NCI-H2171 (cell line): ENCODE measurements at regions not wholly inside any gene's neighbourhood (a gene's known extent, or its start where the extent isn't known, plus 50 kb on each side); places are given as distances from the start of the nearest gene placed in this dataset.

ENCODE experiments used
- DNase-seq: peaks from one replicate; lab custom pipeline; 2025; lab: John Stamatoyannopoulos, UW

DNA sequence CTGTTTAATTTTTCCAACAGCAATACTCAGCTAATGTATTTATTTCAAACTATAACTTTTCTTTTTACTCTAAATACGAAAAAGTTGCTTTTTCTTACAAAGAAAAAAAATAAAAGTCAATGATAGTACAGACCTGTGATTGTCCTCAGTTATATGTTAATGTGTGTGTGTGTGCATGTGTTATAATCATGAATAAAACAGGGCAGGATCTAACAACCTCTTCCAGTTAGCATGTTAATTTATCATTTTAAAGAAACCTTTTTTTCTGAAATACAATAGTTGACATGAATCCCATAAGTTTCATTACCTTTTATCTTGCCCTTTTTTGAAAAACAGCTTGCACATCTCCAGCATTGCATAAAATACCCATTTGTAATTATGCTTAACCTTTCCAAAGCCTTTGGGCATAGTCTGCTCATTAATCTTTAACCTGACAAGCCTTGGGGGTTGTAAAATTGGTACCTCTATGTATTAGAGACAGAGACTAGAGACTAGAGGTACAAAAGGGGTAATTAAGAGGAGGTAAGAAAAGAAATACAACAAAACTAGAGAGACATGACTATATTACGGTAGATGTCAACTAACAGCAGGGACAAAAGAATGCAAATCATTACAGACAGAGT lies 828.1 kb downstream of the OLFM4 start:
- no peak for DNase-seq

DNA sequence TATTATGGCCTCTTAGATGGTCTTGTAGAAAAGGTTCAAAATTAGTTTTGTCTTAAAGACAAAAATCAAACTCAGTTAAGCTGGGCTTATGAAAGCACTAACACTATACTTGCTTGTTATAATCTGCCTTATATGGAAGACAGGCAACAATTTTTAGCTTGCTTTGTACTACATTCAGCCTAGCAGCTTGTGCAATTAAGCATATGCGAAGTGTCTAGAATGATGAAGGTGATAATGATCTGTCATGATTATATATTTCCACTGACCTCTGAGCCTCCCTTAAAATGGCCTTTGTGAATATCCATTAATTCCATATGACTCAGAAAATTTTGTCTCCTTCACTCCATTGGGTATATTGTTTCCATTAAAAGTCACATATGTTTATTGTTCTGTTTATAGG lies 834.9 kb downstream of the OLFM4 start:
- no peak for DNase-seq

DNA sequence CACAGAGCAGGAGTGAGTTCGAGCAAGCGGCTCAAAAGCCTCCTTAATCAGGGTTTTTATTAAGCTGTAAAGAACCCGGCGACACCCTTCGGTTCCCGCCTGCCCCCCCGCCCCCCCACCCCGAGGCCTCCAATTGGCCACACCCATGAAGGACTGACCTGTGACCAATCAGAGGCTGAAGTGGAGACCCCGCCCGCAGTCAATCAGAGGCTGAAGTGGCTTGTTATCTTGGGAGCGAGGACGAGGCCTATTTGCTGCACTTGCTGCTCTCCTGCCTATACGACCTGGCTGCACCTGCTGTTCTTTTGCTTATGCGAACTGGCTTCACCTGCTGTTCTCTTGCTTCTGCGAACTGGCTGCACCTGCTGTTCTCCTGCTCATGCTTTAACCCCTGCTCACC lies 844.9 kb downstream of the OLFM4 start:
- DNase-seq = peak; percentile 86

DNA sequence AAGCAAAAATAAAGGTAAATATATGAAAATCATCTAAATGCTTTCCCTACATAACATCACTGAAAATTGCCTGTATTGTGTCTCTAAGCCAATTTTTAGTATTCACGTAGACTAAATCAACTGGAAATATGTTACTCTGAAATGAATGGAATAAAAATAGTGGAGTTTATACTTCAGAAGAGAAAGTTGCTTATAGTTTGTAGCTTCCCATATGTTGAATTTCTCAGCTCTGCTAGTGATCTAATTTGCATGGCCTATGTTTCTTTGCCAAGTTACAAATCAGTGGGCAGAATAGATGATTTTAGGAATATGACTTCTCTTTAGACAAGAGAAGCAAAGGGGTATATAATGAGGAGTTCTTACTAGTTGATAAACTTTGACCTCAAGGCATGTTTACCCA lies 850.2 kb downstream of the OLFM4 start:
- no peak for DNase-seq

DNA sequence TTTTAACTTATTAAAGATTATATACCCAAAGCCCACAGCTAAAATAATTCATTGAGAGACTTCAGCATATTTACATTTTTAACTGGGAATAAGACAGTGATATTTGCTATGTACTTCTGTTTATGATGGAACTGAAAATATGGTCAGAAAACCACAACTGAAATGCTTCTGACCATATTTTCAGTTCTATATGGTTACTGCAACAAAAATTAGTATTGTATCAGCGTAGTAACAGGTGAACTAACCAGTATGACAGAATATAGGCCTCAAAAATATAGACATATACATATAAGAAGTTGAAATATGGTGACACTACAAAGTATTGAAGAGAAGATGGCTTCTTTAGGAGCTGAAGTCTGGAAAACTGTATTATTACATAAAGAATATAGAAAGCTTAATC lies 857.4 kb downstream of the OLFM4 start:
- no peak for DNase-seq

DNA sequence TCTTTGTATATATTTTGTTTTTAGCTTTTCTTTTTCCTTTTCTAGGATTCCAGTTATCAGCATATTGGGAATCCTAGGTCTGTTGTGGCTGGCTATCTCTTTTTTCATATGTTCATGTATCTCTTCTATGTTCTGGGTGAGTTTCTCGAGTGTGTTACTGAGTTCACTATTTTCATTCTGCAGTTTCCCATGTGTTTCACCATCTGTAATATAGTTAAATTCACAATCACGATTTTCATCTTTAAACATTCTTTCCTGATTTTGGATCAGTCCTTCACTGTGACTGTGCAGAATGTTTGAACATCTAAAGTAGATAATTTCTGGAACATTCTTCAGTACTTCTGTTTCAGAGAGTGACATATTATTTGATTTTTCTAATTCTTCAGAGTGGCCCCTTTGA lies 862.1 kb downstream of the OLFM4 start:
- no peak for DNase-seq

DNA sequence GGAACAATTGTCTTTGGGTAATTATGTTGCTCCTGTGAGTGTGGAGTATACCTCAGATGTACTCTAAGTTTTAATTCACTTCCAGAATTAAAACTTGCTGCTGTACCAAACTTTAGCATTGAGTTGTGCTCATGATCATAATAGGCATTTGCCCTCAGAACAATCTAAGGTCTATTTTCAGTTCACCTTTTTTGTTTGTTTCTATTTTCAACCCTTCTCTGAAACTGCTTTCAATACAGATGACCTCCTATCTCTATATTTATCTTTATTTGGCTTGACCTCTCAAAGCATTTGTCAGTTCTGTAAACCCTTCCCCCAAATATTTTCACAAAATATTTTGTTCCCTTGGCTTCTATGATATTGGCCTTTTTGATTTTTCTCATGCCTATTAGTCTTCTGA lies 873.0 kb downstream of the OLFM4 start:
- DNase-seq = no peak

DNA sequence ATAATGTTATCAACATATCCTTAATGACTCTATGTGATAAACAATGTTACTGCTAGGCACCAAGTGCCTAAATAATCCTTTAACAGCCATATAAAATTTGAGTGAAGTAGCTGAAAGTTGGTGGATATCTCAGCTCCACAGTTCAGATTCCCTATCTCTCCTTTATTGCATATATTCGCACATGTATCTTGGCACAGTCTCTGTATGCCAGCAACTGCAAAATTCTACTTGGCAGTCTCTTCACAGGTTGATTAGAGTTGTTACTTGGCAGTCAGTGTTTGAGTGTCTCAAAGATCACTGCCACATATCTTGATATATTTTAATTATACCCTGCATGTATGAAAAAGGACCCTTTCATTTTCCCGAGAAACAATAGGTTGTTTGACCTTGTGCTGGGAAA lies 879.3 kb downstream of the OLFM4 start:
- no peak for DNase-seq

DNA sequence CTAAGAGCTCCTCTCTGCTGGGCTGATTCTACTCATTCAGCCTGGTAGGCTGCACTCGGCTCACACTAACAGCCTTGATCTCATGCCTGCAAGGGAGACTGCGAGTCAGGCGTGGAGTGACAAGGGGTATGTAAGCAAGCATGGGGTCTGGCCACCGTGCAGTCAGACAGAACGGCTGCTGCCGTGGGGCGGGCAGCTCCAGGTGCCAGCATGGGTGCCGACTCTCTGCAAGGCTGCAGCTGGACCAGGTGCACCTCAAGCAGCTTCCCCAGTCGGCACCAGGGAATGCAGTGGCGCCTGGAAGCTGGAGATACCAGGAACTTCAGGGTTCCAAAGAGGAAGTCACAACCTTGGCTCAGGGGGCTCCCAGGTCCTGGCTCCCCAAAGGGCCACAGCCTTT lies 892.3 kb downstream of the OLFM4 start:
- no peak for DNase-seq

DNA sequence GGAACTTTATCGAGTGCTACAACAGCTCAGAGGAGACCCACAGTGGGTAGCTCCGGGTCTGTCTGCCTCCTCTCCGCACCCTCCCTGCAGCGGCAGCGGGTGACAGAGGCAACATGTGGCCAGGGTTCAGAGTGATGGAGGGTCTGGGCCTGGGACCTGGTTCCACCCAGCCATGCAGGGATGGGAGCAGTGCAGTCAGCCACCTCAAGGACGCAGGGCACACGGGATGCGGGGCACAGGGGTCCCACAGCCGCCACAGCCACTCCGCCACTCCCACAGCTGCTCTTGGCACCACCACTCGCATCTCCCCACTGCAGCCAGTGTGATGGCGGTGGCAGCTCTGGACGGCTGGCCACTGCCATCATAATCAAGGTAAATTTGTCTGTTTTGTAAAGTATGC lies 892.9 kb downstream of the OLFM4 start:
- DNase-seq = no peak

DNA sequence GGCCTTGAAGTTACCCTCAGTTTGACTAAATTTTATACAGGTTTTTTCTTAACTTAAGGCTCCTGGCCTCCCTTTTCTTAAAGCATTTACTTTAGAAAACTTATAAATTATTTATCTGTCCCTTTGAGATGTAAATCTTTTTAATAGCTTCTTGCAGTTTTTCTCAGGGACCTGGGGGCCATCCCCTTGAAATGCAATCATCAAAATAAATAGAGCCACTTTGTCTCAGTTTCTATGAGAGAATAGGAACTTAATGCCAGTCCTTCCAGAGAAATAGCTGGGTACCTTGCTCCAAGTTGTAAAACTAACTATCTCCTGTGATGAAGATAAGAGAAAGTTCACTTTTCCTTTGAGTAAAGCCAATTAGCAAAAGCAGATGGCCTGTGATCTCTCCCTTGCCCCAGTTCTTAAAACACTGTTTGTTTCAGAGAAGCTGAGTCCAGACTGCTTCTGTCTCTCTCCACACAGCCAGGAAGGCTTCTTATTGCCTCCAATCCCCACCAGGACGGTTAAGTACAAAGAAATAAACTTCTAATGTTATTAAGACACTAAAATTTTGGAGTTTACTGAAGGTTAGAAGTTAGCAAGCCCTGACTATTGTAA lies 913.1 kb downstream of the OLFM4 start:
- DNase-seq = no peak

DNA sequence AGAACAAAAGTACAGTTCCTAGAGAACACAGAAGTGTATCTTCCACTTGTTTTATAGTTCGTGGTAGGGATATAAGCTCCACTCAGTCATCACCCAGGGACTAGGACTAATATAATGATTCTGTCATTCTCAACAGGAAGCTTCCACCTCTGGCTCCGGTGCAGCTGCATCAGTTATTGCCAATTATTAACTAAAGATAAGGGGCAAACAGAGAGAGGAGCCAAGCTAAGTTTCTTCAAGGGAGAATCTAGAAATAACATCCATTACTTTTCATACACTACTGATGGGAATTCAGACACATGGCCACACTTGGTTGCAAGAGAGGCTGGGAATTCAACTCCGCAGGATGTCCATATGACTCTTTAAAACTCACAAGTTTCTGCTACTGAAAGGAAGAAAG lies 917.9 kb downstream of the OLFM4 start:
- DNase-seq = no peak

DNA sequence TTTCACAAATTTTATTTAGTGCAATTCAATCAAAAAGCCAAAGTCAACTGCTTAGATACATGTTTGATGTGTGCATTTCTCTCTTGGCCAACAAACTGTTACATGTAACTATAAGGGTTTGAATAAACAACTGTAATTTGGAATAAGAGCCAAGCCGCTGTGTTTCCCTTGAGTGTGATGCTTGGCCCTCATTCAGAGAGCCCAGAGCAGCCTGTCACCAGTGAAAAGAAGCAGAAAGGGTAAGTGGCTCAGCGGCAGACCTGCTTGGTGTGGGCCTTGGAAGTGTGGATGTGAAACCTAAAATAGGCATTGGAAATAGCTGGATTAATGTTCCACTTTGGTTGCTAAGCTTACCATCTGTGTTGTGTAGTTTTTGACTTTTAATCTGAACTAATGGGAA lies 924.6 kb downstream of the OLFM4 start:
- no peak for DNase-seq
